M059J (cell line): ENCODE measurements at regions not wholly inside any gene's neighbourhood (a gene's known extent, or its start where the extent isn't known, plus 50 kb on each side); places are given as distances from the start of the nearest gene placed in this dataset.

Source experiments
- DNase-seq: peaks from one replicate; pipeline ENCODE4 v3.0.0-alpha.2; 2012; ENCODE audit warnings: low read depth

DNA sequence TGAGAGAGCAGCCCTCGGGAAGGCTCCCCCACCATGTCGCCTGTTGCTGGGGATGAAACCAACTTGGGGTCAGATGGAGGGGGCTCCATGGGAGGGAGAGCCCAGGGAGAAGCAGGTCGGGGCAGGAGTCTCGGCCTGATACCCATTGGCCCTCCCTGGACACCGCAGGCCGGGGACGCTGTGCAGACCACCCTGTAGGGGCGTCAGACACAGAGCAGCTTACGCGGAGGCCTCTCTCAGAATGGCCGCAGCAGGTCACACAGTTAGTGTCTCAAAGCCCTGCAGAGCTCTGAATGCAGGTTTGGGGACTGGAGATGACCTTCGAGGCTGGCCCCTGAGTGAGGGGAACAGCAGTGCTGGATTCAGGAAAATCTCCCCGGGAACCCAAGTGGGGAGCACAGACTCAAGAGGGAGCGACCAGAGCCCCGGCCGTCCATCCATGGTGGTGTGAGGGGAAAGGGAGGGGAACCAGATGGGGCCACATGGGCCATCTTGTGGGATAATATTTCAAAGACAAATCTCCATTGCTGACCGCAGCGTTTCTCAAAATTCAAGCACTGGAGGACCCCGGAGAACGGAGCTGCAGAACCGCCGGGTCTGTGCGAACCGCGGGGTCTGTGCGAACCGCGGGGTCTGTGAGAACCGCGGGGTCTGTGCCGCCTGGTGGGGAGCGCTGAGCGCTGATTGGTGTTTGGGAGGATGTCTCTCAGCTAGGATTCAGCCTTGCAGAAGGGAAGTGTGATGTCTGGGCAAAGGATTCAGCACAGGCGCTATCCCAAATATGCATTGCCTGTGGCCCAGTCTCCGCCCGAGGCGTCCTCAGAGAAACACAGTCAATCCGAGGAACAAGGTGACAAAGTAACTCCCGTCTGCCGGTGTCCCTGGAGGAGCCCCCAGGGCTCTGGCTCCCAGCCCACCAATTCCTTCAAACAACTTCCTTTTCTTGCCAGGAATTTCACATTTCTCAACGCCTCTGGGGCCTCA lies 324.4 kb upstream of the RTL1 start:
- DNase-seq = no peak

DNA sequence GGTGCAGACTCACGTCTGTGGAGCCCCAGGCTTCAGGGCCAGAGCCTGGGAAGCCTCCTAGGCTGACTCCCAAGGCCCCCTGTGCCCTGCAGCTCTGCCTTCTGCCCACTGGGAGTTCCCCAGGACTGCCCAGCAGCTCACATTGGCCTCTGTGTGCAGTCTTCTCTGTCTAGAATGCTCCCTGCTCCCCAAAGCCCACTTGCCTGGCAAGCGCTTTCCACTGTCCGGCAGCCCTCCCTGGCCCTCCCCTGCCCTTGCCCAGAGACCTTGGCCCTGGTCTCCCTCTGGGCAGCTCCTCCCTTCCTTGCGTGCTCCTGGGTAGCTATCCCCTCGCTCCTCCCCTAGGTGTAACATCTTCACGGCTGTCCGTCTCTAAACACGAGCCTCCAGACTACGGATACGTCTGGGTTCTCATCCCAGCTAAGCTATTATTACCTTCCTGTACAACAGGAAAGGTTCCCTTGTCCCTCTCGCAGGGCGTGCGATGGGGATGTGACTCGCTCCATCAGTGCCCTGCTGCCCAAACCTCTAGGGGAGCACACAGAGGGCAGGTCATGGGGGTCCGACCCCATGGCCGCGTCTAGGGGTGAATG lies 325.5 kb upstream of the RTL1 start:
- DNase-seq = no peak

DNA sequence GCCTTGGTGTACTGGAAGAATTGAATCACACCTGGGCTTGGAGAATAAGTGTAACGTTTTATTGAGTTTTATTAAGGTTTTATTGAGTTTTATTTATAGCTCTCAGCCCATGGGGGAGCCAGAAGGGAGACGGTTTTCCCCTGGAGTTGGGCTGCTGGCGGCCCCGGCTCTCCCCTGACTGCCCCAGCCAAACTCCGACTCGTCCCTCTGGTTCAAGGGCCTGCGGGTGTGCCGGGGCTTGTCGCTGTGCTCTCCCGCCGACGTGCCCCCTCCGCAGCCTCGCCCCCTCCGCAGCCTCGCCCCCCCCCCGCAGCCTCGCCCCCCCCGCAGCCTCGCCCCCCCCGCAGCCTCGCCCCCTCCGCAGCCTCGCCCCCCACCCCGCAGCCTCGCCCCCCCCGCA lies 326.1 kb upstream of the RTL1 start:
- no peak for DNase-seq

DNA sequence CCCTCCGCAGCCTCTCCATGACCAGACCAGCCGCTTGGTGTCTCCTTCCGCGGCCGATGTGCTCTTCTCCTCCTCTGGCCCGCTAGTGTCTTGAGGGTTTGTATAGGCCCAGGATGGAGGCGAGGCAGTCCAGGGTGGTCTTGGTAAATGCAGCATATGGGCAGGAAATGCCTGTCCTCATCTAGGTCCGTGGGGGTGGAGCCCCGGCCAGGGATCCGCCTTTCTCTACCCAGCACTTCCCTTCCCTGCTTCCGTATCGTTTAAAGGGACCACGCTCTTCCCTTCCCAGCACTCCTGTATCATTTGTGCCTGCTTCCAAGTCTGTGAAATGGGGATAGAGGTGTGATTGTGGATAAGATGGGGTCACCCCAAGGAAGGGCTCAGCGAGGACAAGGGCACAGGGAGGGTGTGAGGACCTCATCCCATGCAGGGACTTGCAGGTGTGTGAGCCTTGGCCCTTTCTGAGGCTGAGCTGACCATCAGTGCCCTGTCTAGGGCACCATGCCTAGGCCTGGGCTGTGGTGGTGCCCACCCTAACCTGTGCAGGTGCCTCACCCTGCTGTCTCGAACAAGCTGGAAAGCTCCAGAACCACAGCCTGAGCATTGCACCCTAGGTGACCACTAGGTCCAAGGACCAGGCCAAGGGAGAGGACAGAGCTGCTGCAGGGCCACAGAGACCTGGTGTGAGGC lies 326.8 kb upstream of the RTL1 start:
- DNase-seq = no peak

DNA sequence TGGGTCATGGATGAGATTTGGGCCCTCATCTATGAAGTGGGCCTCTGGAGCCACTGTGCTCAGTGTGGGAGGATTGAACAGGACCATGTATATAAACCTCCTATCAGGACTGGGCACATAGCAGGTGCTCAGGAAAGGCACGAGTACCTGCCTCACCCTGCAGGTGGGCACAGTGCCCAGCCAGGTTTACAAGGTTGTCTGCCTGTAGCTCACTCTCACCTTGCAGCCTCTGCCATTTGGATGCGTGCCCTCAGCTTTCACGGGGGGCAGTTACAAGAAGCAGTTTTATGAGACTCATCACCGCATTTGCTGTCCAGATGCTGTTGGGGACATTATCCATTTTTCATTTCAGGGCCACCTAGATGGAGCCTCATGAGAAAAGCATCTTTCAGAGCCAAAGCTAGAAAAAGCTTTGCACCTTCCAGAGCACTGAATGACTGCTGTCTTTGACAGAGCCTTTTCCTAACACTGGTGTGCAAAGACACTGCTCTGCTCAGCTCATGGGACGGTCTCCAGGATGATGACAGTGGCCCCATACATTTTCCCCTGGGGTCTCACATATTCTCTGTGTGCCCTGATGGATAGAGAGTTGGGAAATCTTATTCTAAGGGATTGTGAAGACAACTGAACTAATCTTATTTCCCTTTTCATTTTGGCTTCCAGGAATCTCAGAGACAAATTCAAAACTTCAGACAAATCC lies 327.5 kb upstream of the RTL1 start:
- no peak for DNase-seq

DNA sequence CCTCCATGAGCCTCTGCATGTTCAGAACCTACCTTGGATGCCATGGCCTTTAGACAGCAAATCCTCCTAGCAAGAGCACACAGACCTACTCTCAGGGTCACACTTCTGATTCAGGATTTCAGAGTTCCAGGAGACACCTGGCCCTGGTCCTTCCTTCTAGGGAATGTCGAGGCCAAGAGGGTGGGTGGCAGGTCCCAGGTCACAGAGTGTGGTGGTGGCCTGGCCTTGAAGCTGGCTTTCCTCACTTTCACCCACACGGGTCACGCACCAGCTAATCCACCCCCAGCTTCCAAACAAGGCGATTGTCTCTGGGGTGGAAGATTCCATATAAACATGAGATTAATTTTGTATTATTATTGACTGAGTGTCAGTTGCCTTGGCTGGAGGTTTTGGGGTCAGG lies 328.3 kb upstream of the RTL1 start:
- no peak for DNase-seq

- DNase-seq = peak; percentile 7
Measured at GRCh38 chr14:101232340-101233020, 328.8 kb upstream of the DIO3 start.

DNA sequence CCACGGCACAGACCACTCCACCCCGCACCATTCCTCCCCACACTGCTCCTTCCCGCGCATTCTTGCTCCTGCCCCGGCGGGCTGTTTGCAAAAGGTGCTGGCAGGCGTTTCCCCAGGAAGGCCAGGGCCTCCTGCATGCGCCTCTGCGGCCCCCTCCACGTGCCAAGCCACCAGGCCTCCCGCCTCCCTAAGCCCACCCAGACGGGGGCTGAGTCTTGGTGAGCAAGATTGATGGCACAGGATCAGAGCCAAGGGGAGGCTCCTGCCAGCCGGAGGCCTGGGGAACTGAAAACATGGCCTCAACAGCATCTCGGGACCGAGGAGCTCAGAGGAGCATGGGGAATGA lies 328.3 kb upstream of the DIO3 start:
- DNase-seq = no peak

GRCh38 chr14:101233391-101233790 lies 327.9 kb upstream of the DIO3 start:
- DNase-seq = no peak

- DNase-seq = no peak
Measured at GRCh38 chr14:101233808-101234207, 327.5 kb upstream of the DIO3 start.

DNA sequence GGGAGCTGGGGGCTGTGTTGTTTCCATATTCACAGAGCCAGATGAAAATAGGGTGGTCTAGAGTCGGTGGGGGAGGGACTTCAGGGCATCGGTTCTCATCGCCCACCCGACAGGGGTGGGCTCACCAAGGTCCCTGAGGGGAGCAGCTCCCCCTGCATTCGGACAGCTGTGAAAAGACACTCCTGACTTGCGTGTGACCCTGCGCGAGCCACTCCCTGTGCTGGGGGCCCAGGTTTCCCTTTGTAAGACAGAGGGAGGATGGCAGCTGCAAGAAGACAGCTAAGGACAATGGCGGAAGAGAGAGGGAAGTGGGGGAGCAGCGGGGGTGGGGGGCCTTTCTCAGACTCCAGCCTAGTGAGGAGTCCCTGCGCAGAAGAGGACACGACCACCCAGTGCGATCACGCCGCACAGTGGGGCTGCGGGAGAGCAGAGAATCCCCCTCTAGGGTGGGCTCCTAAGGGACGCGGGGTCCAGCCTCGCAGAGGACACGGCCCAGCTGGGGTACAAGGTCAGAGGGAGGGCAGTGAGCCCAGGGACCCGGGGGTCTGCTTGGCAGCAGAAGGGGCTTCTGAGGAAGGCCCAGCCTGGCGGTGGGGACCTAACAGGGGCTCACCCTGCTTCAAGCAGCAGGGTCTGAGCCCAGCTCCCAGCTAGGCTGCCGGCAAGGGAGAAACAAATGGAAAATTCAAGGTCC lies 326.9 kb upstream of the DIO3 start:
- no peak for DNase-seq

- no peak for DNase-seq
Measured at GRCh38 chr14:101234999-101235334, 326.3 kb upstream of the DIO3 start.

DNA sequence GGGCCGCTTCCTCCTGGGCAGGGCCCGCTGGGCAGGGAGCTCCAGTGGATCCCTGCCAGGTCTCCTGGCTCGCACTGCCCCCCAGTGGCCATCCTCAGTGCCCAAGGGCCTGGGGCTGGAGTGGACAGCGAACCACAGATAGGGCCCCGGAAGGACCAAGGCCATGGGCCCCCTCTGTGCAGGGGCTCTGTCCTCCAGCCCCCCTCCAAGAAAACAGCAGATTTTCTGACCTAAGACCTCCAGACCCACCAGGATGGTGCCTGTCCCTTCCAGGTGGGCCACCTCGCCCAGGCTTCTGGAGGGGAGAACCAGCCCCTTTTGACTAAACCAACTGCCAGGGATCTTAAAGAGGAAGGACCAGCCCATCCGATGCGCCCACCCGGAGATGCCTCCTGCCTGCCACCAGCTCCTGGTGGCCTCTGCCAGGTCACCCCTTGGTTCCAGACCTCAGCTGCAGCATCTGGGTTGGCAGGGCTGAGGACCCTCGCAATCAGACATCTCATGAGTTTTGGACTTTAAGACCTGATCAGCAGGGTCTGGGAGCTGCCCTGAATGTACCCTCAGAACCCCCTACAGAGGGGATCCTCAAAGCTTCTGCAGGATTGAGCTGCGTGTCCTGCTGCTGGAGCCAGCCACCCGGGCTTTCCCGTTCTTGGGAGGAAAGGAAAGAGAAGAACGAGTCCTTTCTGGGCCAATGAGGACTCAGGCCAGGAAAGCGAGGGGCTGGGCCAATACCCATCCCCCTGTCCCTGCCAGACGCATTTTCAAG lies 325.8 kb upstream of the DIO3 start:
- DNase-seq = peak; percentile 34

GRCh38 chr14:101236496-101237251 lies 324.6 kb upstream of the DIO3 start:
- no peak for DNase-seq

DNA sequence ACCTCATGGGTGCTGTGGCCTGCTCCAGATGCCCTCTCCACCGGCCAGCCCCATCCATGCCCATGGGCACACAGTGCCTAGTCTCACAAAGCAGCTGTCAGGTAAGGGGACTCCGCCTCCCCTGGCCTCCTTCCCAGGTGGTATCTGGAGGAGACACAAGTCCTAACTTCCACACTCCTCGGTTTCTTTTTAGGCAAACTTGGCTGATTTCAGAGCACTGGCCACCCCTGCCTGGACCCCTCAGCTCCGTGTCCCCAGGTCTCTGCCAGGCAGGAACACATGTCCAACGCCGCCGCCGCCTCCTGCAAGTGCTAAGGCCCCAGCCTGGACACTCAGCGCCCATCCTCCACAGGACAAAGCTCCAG lies 324.1 kb upstream of the DIO3 start:
- DNase-seq = no peak

- DNase-seq = no peak
Measured at GRCh38 chr14:101239065-101239464, 322.2 kb upstream of the DIO3 start.

DNA sequence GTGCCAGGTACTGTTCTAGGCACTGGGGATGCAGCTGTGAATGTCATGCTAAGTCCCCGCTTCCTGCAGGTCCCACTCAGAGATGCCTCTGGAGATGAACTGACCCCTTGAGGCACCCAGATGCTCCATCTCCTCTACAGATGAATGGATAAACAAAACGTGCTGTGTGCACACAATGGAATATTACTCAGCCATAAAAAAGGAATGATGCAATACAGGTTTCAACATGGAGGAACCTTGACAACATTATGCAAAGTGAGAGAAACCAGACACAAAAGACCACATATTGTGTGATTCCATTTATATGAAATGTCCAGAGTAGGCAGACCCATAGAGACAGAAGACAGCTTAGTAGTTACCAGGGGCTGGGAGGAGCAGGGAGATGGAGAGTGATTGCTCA lies 320.1 kb upstream of the DIO3 start:
- no peak for DNase-seq

DNA sequence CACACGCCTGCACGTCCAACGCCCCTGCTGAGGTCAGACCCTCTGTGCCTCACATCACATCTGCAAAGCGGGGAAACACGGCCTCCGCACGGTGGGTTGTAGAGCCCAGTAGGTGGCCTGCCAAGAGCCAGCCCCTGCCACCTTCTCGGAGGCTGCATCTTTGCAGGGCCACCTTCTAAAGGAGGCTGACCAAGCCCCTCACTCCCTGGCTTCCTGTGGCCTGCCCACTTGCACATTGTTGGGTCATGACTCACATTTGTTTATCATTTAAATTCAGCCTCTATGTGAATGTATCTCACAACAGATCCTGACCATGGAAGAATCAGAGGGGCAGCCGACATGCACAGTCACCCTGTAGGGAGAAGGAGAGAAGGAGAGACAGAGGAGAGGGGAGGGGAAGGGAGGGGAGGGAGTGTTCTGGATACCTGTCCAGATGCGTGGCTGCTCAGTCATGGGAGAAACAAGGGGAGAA lies 319.5 kb upstream of the DIO3 start:
- DNase-seq = no peak
